HTR-8/SVneo (cell line): ENCODE measurements at regions not wholly inside any gene's neighbourhood (a gene's known extent, or its start where the extent isn't known, plus 50 kb on each side); places are given as distances from the start of the nearest gene placed in this dataset.
A peak's percentile ranks its signal among the peaks of the same experiment; 100 is the strongest.

ENCODE experiments used
- DNase-seq: peaks from one replicate; pipeline ENCODE4 v3.0.0; 2011; ENCODE audit warnings: low spot score, mixed read lengths; ENCODE audit not compliant: insufficient read length
- FAIRE-seq: peaks from 2 replicates; lab custom pipeline; 2011; peaks lifted over from hg19 to GRCh38; lab: Jason Lieb, UNC

GRCh38 chr4:179544496-179544895, 2102.3 kb upstream of the AGA start:
- FAIRE-seq (no peak), DNase-seq (no peak)

GRCh38 chr4:179552131-179552530, 2109.9 kb upstream of the AGA start:
- no peak for FAIRE-seq

DNA sequence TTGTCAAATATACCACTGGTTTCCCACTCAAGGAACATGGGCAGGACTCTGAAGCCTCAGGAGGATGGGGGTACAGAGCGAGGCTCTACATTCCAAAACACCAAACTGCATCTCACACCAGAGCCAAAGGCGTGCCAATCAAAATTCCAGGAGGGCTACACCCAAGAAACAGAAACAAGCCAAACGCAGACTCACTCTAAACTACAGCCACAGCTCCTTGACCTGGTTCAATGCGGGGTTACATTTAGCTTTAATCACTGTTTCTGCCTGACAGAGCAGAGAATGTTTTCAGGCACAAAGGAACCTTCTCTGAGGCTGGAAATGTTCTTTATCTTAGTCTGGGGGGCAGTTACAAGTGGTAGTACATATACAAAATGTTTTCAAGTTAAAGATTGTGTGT, 2121.5 kb upstream of the AGA start:
- no peak for FAIRE-seq
- DNase-seq: no peak

More at GRCh38 chr4:179552131-179552530, 2109.9 kb upstream of the AGA start:
- DNase-seq: no peak

- FAIRE-seq (no peak), DNase-seq (no peak)
Observed at GRCh38 chr4:179569549-179569948, 2127.3 kb upstream of the AGA start.

- no peak for FAIRE-seq
- no peak for DNase-seq
Observed at GRCh38 chr4:179582164-179582905, 2140.1 kb upstream of the AGA start.

- FAIRE-seq: no peak
- no peak for DNase-seq
Observed at GRCh38 chr4:179583221-179583620, 2141.0 kb upstream of the AGA start.

DNA sequence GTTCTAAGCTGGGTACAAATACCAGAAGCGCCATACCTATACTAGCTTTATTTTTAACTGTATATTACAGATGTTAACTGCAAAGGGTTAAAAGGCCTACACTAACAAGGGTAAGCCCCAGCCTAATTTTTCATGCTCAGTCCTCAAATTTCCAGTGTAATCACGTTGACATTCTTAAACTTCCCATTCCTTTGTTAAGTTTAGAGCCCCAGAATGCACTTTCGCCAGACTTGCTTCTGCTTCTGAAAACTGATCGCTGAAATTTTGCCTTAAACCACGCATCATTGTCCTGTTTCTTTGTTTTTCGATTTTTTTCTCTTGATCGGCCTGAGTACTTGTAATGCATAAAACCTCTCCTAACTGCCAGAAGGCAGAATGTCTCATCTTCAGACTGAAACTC, 2141.9 kb upstream of the AGA start:
- no peak for FAIRE-seq

DNA sequence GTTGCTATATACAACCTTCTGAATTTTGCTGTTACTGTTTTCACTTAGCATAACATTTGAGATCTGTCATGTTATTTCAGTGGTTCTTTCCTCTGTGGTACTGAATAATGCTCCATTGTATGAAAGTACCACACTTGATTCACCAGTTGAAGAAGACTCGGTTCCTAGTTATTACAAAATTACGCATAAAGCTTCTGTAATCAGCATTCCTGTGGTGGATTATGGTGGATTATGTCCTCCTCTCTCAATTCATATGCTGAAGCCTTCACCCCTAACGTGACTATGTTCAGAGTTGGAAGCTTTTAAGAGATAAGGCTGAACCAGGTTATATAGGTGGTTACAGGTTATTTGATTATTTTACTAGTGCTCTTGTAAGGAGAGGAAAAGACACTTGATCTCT, 2143.5 kb upstream of the AGA start:
- DNase-seq: no peak
- no peak for FAIRE-seq

More for the DNA sequence above, 2141.9 kb upstream of the AGA start:
- no peak for DNase-seq

- FAIRE-seq: no peak
- peak; percentile 21 for DNase-seq
Observed at GRCh38 chr4:179586460-179586859, 2144.2 kb upstream of the AGA start.

- peak; percentile 21 for DNase-seq
- no peak for FAIRE-seq
Observed at GRCh38 chr4:179595671-179596410, 2153.6 kb upstream of the AGA start.

DNA sequence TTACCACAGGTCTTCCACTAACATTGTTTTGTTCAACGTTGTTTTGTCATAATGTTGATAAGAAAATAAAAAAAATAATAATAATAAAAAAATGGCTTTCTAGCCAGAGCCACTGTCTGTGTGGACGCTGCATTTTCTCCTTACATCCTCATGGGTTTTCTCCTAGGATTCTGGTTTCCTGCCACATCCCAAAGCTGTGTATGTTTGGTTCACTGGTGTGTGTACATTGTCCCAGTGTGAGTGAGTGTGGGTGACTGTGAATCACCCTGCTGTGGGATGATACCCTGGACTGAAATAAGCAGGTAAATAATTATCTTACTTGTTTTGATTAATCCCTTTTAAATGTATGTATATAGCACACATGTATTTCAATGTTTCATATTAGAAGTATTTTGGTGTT, 2154.4 kb upstream of the AGA start:
- FAIRE-seq (no peak), DNase-seq (no peak)

DNA sequence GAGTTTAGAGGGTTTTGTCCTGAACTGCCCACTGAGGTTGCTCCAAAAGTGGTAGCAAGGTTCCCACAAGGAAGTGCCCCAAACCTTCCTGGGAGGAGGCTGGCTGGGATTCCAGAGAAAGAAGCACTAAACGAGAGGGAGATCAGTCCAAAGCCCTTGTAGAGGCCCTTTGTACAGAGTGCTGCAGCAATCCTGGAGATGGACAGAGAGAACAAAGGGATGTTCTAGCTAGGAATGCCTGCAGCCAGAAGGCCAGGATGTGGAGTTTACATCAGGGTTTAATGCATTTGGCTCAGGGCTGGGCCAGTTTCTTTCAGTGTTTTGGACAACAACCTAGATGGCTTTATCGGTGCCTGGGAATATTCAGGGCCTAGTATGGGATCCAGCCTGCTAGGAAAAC, 2155.1 kb upstream of the AGA start:
- DNase-seq: no peak
- no peak for FAIRE-seq

DNA sequence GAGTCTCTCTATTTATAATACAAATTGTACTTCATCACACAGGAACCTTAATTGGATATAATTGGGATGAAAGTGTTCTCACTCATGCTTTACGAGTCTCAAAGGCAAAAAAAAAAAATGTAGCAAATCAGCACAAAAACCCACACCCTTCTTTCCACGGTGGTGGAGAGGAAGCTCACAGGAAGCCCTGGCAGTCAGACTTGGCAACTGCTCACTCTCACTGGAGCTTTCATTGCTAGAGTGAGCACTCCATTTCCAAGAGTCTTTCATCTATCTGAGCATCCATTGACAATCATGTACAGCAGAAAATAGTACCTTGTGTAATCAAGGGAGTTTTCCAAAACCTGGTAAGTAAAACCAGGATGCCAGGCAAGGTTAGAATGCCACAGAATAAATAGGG, 2159.4 kb upstream of the AGA start:
- FAIRE-seq: no peak

DNA sequence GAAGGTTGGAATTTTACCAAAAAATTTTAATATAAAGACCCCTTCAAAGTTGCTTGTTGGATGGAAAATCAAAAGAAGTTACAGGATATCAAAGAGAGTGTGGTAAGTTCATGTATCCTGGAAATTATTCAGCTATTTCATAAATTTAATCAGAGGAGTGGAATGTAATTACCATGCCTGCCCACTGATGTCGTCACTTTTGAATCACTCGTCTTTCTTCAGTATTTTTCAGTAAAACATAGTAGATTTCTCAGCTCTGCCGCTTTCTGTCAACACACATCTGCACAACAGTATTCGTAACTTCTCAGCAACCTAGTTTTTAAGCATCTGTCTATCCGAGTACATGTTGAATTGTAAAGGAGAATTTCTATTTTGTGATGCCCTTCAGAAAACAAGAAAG, 2163.0 kb upstream of the AGA start:
- DNase-seq (no peak), FAIRE-seq (no peak)

More for the DNA sequence above, 2159.4 kb upstream of the AGA start:
- no peak for DNase-seq

GRCh38 chr4:179607003-179607402, 2164.8 kb upstream of the AGA start:
- DNase-seq (no peak), FAIRE-seq (no peak)

- DNase-seq (no peak), FAIRE-seq (no peak)
Observed at GRCh38 chr4:179615704-179616103, 2173.5 kb upstream of the AGA start.

DNA sequence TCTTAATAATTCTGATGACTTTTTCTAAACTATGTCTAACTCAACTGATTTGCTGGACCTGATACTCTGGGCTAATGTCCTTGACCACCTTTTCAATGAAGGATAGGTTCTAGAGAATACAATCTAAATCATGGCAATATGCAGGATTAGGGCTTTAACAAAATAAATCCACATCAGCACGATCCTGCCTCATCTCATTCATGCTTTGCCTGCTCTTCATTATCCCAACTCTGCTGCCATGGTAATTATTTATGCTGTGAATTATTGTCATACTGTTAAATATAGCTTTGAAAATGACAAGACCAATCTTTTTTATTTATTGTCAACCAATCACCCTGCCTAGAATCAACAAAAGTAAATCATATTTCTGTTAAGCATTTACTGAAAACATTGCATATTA, 2176.7 kb upstream of the AGA start:
- DNase-seq (no peak), FAIRE-seq (no peak)

- no peak for FAIRE-seq
- DNase-seq: peak; percentile 49
Observed at GRCh38 chr4:179624768-179625181, 2182.5 kb upstream of the AGA start.

- FAIRE-seq (peak; percentile 9), DNase-seq (peak; percentile 35)
Observed at GRCh38 chr4:179625406-179625805, 2183.2 kb upstream of the AGA start.

DNA sequence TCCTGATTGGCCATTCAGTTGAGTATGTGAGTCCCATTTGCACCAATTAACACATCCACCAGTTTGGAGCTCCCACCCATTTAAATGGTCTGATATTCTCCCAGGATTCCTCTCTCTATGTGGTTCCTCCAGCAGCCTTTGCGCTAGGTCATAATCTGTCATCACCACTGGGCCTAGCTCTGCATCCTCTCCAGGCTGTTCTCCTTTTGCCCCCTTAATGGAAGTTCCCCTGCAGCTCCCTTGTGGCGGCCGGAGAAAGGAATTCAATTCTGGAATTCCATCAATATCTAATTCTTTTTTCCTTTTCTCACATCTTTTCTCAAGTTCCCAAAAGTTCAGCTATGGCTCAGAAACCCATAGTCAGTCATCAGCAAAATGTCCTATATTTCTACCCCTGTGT, 2184.4 kb upstream of the AGA start:
- no peak for DNase-seq

DNA sequence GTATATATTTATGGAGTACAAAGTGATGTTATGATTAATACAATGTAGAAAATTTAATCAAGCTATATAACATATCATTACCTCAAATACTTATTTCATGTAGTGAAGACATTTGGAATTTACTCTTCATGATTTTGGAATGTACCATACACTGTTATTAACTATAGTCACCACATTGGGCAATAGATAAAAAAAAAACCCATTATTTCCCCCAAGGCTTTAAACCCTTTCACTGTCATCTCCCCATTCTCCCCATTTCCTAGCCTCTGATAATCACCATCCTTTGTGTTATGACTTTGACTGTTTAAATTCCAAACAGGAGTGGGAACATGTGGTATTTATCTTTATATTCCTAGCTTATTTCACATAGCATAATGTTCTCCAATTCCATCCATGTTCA, 2189.1 kb upstream of the AGA start:
- DNase-seq (no peak), FAIRE-seq (no peak)

More for the DNA sequence above, 2184.4 kb upstream of the AGA start:
- no peak for FAIRE-seq

- FAIRE-seq: no peak
- DNase-seq: no peak
Observed at GRCh38 chr4:179634862-179635261, 2192.6 kb upstream of the AGA start.
